HG02852 (cell line): ENCODE measurements at regions not wholly inside any gene's neighbourhood (a gene's known extent, or its start where the extent isn't known, plus 50 kb on each side); places are given as distances from the start of the nearest gene placed in this dataset.
"Not testable (repeated sequence)": the region's sequence is repeated elsewhere in the genome, so short reads cannot be mapped to it uniquely, and the experiment has no call there.

Source experiments
- ATAC-seq: cut with Tn5 transposase; IDR thresholded peaks from one replicate; pipeline ENCODE4 v1.9.1; 2021; ENCODE audit warnings: mild to moderate bottlenecking, moderate library complexity; ENCODE audit not compliant: unreplicated experiment

- ATAC-seq = no peak
These were observed 526.6 kb upstream of the ARID1B start for GRCh38 chr6:156250593-156250992.

GRCh38 chr6:156242206-156242605 lies 535.0 kb upstream of the ARID1B start:
- ATAC-seq = no peak

DNA sequence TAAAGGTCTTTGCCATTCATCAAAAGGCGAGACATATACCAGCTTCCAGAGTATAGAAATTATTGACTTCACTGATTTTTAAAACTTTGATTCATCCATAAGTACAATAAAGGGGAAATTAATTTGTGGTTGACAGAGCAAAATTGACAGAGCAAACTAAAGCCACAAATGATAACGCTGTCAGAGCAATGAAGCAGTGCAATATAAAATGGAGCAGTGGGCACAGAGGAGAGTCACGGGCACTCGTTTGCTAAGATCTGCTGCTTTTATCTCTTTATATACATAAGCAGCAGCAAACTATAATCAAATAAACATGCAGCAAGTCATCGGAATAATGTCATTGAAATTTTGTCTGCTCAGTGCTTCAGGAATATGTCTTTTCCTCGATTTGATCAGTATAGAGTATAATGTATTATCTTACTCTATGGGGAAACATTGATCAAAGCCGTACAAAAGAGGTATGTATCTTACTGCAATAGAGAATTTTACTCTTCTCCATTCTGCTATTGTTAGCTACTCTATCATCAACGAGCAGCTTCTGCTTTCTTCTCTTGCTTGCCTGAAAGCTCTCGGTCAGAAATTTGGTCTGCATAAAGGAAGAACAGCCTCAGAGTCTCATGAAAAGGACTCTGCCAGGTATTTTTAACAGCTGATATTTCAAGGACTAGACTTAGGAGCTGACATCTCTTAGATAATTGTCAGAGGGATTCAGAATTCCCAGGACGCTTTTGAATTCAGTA lies 546.0 kb upstream of the ARID1B start:
- ATAC-seq = no peak

DNA sequence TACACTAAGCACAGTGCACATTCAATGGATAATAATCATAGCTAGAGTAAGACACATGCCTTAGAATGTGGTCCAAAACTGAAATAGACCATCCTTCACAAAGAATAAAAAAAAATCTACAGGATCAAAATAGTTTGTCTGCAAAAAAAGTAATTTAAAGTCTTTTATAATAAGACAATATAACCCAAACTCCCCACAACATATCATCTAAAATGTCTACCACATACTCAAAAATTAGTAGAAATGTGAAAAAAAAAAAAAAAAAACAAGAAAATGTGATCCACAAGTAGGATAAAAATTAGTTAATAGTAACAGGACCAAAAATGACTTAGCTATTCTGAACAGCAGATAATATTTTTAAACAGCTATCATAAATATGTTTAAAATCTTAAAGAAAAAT lies 557.2 kb upstream of the ARID1B start:
- ATAC-seq = no peak

DNA sequence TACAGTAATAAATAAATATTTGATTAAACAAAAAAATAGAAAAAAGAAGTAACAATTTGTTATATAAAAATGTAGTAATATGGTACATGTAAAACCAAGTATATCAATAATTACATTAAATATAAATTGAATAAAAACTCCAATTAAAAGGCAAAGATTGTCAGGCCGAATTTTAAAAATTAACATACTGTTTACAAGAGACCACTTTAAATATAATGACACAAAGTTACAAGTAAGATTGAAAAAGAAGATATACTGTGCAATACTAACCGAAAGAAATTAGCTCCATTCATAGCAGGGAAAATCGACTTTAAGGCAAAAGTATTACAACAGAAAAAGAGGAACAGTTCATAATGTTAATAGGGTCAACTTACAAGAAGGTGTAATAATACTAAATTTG lies 571.5 kb upstream of the ARID1B start:
- ATAC-seq = no peak

DNA sequence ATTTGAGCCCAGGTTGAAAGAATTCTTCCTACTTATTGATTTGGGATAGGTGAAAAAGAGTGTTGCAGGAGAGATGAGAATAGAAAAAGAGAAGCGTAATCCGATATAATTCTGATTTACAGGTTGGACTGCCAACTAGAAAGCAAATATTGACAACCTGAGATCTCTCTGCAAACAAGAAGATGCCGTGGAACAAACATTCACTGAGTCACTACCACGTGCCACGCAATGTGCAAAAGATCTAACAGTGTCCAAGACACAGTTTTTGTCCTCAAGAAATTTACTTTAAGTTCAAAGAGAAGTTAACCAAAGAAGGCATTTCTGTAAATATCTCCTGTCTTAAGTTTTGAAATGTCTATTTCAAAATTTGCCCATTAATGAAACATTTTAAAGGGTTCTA lies 578.0 kb upstream of the ARID1B start:
- ATAC-seq = no peak

- no peak for ATAC-seq
These were observed 579.7 kb upstream of the ARID1B start for GRCh38 chr6:156197513-156197912.

DNA sequence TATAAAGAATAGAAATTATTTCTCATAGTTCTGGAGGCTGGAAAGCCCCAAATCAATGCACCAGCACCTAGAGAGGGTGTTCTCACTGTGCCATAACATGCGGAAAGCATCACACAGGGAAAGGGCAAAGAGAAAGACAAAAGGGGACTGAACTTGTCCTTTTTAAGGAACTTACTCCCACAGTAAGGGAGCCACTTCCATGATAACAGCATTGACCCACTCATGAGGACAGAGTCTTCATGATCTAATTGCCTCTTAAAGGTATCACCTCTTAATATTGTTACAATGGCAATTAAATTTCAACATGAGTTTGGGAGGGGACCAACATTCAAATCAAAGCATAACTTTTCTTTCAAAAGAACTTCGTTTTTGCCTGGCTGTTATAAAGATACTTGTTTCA lies 582.2 kb upstream of the ARID1B start:
- ATAC-seq = no peak

DNA sequence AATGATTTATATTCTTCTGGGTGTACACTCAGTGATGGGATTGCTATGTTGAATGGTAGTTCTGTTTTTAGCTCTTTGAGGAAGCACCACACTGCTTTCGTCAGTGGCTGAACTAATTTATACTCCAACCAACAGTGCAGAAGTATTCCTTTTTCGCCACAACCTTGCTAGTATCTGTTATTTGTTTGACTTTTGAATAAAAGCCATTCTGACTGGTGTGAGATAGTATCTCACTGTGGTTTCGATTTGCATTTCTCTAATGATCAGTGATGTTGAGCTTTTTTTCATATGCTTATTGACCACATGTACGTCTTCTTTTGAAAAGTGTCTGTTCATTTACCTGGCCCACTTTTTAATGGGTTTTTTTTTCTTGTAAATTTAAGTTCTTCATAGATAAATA lies 583.8 kb upstream of the ARID1B start:
- ATAC-seq = no peak

GRCh38 chr6:156191895-156192294 lies 585.3 kb upstream of the ARID1B start:
- ATAC-seq = no peak

DNA sequence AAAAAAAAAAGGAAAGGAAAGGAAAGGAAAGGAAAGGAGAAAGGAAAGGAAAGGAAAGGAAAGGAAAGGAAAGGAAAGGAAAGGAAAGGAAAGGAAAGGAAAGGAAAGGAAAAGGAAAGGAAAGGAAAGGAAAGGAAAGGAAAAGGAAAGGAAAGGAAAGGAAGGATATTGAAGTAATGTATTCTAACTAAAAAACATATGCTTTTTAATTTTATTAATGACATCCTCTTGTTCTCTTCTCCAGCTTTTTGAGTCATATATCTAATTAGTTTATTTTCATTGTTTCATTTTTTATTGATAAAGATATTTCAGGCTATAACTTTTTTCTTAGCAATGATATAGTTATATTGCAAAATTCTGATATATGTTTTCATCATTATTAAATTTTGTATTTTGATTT lies 585.8 kb upstream of the ARID1B start:
- ATAC-seq = not testable (repeated sequence)

DNA sequence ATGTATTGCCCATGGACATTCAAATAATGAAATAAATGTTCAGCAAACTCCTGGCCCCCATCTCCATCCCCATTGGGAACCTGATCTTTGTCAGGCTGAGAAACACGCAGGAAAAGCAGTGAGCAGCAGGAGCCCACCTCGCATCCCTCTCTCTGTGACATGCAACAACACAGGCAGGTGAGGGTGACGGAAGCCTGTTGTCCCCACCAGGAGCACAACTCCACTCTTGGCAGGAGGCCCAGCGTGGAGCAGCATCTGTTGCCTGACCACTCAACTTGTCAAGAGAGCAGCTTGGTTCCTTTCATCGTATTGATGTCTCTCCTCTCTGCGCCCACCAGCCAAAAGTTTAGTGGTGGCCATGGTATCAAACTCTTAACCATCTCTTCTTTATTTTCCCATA lies 586.9 kb upstream of the ARID1B start:
- ATAC-seq = no peak

DNA sequence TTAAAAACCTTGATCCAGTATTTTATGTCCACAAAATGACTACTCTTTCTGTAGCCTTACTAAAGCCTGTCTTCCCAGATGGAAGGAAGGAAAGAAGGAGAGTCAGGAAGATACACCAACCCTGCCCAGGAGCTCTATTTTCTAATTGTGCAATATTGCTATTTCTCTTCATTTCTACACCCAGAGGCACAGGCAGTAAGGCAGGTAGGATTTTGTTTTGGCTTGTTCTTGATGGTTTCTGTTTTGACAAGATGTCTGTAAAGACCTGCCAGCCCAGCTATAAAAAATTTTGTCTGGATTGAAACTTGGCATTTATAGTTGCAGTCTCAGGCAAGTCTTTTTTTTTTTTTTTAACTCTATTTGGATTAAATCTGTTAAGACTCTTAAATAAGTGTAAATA lies 587.5 kb upstream of the ARID1B start:
- ATAC-seq = no peak

DNA sequence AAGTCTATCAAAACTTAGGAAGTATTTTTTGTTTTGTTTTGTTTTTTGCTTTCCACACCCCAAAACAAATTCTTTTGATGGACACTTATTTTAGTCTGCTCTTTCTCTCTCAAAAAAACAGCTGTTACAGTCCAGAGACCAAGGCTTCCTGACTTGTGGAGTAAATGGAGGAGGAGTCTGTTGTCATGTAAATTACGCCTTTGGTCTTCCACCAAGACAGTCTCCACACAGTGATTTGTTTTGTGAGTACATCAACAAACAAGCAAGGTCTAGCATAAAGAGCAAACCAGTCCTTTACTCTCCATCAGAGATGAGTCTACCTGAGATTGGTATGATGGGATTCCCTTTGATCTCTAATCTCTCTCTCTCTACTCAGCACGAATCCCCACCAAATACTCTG lies 588.0 kb upstream of the ARID1B start:
- no peak for ATAC-seq

DNA sequence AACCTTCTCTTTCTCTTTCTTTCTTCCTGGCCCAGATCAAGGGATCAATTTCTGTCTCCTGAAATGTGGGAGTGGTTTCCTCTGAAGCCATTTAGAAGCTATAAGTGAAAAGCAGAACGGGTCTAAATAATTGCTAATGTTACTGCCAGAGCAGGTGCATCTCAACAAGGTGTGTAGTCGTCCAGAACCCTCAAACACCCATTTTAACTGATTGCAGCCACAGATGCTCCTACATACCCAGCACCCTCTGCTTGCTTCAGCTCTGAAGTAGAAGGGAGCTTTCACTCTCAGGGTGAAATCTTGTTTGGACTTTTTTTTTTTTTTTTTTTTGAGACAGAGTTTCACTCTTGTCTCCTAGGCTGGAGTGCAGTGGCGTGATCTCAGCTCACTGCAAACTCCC lies 592.1 kb upstream of the ARID1B start:
- no peak for ATAC-seq

DNA sequence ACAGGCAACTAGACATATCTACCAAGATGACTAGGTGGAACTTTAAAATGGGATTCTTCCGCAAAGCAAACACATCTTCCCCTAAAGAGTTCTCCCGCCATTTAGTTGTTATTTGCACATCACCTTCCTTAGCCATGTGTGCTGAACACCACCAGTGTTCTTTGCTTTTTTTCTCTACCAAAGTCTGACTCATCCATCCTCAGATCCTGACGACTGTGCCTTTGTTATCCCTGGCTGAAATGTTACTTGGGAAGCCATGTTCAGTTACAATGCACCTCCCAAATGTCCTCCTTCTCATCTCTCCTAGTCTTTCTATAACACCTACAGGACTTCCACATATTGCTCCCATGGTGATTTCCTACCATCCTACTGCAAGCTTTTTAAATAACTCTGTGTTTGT lies 593.5 kb upstream of the ARID1B start:
- ATAC-seq = no peak

- ATAC-seq = no peak
These were observed 594.8 kb upstream of the ARID1B start for GRCh38 chr6:156182356-156182755.

DNA sequence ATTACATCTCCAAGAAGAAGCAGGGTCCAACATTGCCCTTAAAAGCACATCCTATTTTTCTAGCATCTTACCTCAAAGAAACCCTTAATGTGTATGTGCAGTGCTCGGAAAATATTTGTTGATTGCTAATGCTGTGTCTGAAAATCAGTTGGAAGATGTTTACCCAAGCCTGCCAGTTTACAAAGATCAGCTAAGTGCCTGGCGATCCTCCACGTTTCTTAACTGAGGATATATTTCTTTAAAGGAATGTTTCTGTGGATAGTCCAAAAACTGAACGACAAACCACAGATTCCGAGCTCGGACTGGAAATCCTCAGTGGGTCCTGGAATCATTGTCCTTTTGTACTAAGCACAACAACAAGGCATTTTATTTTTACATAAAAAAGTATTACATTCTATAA lies 595.7 kb upstream of the ARID1B start:
- no peak for ATAC-seq

GRCh38 chr6:156175971-156176421 lies 601.2 kb upstream of the ARID1B start:
- no peak for ATAC-seq

DNA sequence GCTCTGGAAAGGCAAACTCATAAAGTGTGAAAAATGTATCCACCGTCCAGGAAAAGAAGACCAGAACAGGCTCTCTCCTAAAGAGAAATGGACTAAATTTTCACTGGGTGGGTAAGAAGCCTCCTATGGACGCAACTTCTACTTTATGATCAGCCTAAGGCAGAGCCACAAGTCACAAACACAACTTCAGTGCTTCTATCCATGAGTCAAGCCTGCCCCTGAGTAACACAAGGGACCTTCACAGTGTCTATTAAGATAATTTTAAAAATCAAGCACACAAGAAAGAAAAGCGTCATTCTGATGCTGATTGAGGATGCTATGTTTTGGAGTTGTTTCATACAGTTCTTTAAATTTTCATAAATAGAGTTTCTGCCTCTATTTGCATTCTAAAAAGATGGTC lies 601.7 kb upstream of the ARID1B start:
- no peak for ATAC-seq

- ATAC-seq = no peak
These were observed 602.9 kb upstream of the ARID1B start for GRCh38 chr6:156174031-156174890.

GRCh38 chr6:156169371-156169770 lies 607.8 kb upstream of the ARID1B start:
- no peak for ATAC-seq
